MCF 10A (cell line): ENCODE measurements at regions not wholly inside any gene's neighbourhood (a gene's known extent, or its start where the extent isn't known, plus 50 kb on each side); places are given as distances from the start of the nearest gene placed in this dataset.

Experiments used
- BruUV-seq: library from RNA; stranded (reverse); fragments of 400-500 nt; replicated peaks from 2 replicates; lab custom pipeline; 2021; lab: Mats Ljungman, UMichigan
- CTCF ChIA-PET: fragments of 300-600 bp; sonication (Branson Sonifier 250); formaldehyde crosslinking; extraction: SDS; loops from one replicate; lab custom pipeline; 2021; ENCODE audit warnings: antibody characterized with exemption, inconsistent platforms; lab: Yijun Ruan, JAX
- POLR2A ChIA-PET: fragments of 300-600, 350-650 bp; sonication (Branson Sonifier 250); formaldehyde crosslinking; extraction: SDS; loops from one replicate; lab custom pipeline; 2020; ENCODE audit warnings: antibody characterized with exemption, inconsistent platforms; lab: Yijun Ruan, JAX
- DNase-seq: peaks from one replicate; pipeline ENCODE4 v3.0.0-alpha.2; 2018; ENCODE audit not compliant: unreplicated experiment
- H3K27ac Mint-ChIP-seq: one replicate; pipeline ENCODE4 v1.8.0; 2022; ENCODE audit warnings: mild to moderate bottlenecking, low read depth, mixed read lengths; ENCODE audit not compliant: unreplicated experiment
- H3K27me3 Mint-ChIP-seq: one replicate; pipeline ENCODE4 v1.8.0; 2022; ENCODE audit warnings: mixed read lengths; ENCODE audit not compliant: insufficient read depth, unreplicated experiment
- H3K36me3 Mint-ChIP-seq: one replicate; pipeline ENCODE4 v1.8.0; 2022; ENCODE audit warnings: mild to moderate bottlenecking, moderate library complexity, mixed read lengths; ENCODE audit not compliant: insufficient read depth, unreplicated experiment
- H3K4me1 Mint-ChIP-seq: one replicate; pipeline ENCODE4 v1.8.0; 2022; ENCODE audit warnings: mixed read lengths; ENCODE audit not compliant: insufficient read depth, unreplicated experiment
- H3K4me3 Mint-ChIP-seq: one replicate; pipeline ENCODE4 v1.8.0; 2022; ENCODE audit warnings: mild to moderate bottlenecking, moderate library complexity, mixed read lengths; ENCODE audit not compliant: unreplicated experiment
- H3K9me3 Mint-ChIP-seq: one replicate; pipeline ENCODE4 v1.8.0; 2022; ENCODE audit warnings: mixed read lengths; ENCODE audit not compliant: unreplicated experiment
- intact Hi-C: fragments of 100-400 bp; cut with micrococcal nuclease; formaldehyde crosslinking; loops from 2 replicates; pipeline ENCODE4 v1.14.1; 2022
- TF ChIP-seq, protein P1 (sequence below): fragments of 200-600 bp; IDR thresholded peaks from one replicate; pipeline ENCODE4 v1.8.0; 2022; ENCODE audit warnings: antibody characterized with exemption, mild to moderate bottlenecking; ENCODE audit not compliant: unreplicated experiment

DNA sequence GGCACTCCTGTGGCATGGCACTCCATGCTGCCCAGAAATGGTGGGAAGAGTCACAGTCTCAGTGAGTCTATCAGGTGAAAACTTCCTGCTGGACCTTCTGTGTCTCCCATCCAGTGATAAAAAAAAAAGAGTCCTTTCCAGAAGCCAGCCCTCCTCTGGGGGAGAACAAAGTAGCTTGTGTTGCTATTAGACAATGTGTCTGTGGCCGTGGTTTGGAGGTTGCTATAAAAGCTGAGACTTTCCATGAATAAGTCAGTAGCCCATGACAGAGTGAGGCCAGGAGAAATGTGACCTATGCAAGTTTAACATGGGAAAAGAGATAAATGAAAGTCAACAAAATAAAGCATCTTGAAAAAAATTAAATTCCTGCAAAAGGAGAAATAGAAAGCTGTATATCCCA, 250.7 kb upstream of the MON1B start:
- CTCF ChIA-PET = interaction anchor here (1.0 kb wide), 1 partner anchor 29 kb away, joined by 5 read pairs; no protein-coding TSS in a partner anchor
- peaks cover 8% of the 10 kb centered on the region for H3K9me3 Mint-ChIP-seq
- H3K4me1 Mint-ChIP-seq = peaks cover 11% of the 10 kb centered on the region
- BruUV-seq = no TSS peak
- DNase-seq = no peak
- TF ChIP-seq, protein P1, sequence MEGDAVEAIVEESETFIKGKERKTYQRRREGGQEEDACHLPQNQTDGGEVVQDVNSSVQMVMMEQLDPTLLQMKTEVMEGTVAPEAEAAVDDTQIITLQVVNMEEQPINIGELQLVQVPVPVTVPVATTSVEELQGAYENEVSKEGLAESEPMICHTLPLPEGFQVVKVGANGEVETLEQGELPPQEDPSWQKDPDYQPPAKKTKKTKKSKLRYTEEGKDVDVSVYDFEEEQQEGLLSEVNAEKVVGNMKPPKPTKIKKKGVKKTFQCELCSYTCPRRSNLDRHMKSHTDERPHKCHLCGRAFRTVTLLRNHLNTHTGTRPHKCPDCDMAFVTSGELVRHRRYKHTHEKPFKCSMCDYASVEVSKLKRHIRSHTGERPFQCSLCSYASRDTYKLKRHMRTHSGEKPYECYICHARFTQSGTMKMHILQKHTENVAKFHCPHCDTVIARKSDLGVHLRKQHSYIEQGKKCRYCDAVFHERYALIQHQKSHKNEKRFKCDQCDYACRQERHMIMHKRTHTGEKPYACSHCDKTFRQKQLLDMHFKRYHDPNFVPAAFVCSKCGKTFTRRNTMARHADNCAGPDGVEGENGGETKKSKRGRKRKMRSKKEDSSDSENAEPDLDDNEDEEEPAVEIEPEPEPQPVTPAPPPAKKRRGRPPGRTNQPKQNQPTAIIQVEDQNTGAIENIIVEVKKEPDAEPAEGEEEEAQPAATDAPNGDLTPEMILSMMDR = no peak
- no peak overlapping the region for H3K4me3 Mint-ChIP-seq
- intact Hi-C loops = no loop called here
- POLR2A ChIA-PET = interaction anchor here (0.6 to 1.0 kb wide), 3 partner anchors 30 to 1964 kb away, joined by 3 read pairs; no protein-coding TSS in a partner anchor
- no peaks in the 10 kb centered on the region for H3K27me3 Mint-ChIP-seq
- no peak overlapping the region for H3K27ac Mint-ChIP-seq
- H3K36me3 Mint-ChIP-seq = no peaks in the 10 kb centered on the region

DNA sequence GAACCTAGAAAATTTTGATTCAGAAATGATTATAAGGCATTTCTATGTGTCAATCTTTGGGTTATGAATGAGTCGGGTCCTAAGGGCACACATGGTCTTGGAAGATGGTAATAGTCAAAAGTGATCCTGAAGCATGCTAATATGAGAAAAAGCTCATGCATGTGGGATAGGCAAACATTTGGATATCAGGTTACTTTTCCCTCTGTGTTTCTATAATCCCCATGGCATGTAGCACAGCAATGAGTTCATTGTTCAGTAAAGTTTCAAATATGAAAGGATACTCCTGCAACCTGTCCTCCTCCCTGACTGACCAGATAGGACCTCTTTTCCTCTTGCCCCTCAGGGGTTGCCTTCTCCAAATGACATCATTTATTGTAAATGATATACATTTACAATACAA, 249.9 kb upstream of the MON1B start:
- intact Hi-C loops = no loop called here
- TF ChIP-seq, protein P1 = no peak
- H3K36me3 Mint-ChIP-seq = no peaks in the 10 kb centered on the region
- peaks cover 11% of the 10 kb centered on the region for H3K4me1 Mint-ChIP-seq
- H3K9me3 Mint-ChIP-seq = peaks cover under 1% of the 10 kb centered on the region
- no TSS peak for BruUV-seq
- no peaks in the 10 kb centered on the region for H3K27me3 Mint-ChIP-seq
- DNase-seq = no peak
- no peak overlapping the region for H3K27ac Mint-ChIP-seq
- CTCF ChIA-PET = interaction anchor here (0.7 to 1.0 kb wide), 2 partner anchors 30 to 324 kb away, joined by 5 to 6 read pairs; no protein-coding TSS in a partner anchor
- POLR2A ChIA-PET = interaction anchor here (1.0 kb wide), 1 partner anchor 30 kb away, joined by 3 read pairs; no protein-coding TSS in a partner anchor
- no peak overlapping the region for H3K4me3 Mint-ChIP-seq

DNA sequence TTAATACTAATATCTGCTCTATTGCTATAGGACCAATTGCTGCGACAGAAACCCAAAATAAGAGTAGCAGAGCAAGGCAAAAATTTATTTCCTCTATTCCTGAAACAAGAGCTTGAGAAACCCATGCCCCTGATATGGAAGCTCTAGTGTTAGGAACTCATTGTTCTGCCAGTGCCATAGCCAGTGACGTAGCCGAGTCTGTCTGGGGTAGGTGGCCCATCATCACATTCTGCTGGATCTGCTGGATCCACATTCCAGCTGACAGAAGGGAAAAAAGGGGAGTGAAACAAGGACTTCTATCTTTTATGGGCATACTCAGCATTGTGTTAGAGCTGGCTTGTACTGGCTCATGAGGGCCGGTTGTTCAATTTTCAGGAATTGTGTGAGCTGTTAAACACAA, 248.9 kb upstream of the MON1B start:
- peaks cover 15% of the 10 kb centered on the region for H3K4me1 Mint-ChIP-seq
- ChIA-PET CTCF (interaction anchor here (1.2 kb wide), 1 partner anchor 39 kb away, joined by 4 read pairs; no protein-coding TSS in a partner anchor), POLR2A (interaction anchor here (0.6 to 1.3 kb wide), 2 partner anchors 13 to 30 kb away, joined by 3 to 4 read pairs; no protein-coding TSS in a partner anchor)
- TF ChIP-seq, protein P1 = no peak
- no peak overlapping the region for H3K27ac Mint-ChIP-seq
- no TSS peak for BruUV-seq
- no peak overlapping the region for H3K4me3 Mint-ChIP-seq
- no peaks in the 10 kb centered on the region for H3K9me3 Mint-ChIP-seq
- H3K36me3 Mint-ChIP-seq = no peaks in the 10 kb centered on the region
- intact Hi-C loops = no loop called here
- no peak for DNase-seq
- no peaks in the 10 kb centered on the region for H3K27me3 Mint-ChIP-seq

DNA sequence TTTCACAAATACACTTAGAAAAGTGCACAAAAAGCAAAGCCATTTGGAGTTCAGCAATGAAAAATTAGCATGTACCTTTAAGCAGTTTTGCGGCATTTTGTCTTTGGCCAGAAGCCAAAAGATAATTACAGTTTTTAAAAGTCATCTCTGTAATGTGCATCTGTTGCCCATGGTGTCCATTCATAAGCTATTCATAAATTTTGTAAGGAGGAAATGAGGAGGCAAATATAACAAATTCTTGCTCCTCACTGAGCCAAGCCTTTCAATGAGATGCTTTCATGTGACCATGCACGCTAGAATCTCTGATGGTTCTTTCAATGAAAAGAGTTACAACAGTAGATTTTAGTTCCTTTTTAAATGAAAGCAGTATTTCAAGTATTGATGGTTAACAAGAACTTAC, 247.1 kb upstream of the MON1B start:
- Mint-ChIP-seq H3K27me3 (no peaks in the 10 kb centered on the region), H3K9me3 (no peaks in the 10 kb centered on the region), H3K4me1 (peaks cover 21% of the 10 kb centered on the region), H3K36me3 (no peaks in the 10 kb centered on the region), H3K27ac (no peak overlapping the region), H3K4me3 (no peak overlapping the region)
- CTCF ChIA-PET = interaction anchor here (0.5 to 1.1 kb wide), 4 partner anchors 19 to 1963 kb away, joined by 3 read pairs; no protein-coding TSS in a partner anchor
- no TSS peak for BruUV-seq
- TF ChIP-seq, protein P1 = no peak
- DNase-seq = no peak
- POLR2A ChIA-PET = no interaction called here
- intact Hi-C loops = no loop called here
